HG02870 (cell line): ENCODE measurements at regions not wholly inside any gene's neighbourhood (a gene's known extent, or its start where the extent isn't known, plus 50 kb on each side); places are given as distances from the start of the nearest gene placed in this dataset.
"Not testable (repeated sequence)": the region's sequence is repeated elsewhere in the genome, so short reads cannot be mapped to it uniquely, and the experiment has no call there.

Experiments used
- ATAC-seq: cut with Tn5 transposase; IDR thresholded peaks from one replicate; pipeline ENCODE4 v1.9.1; 2021; ENCODE audit warnings: mild to moderate bottlenecking, moderate library complexity; ENCODE audit not compliant: unreplicated experiment

DNA sequence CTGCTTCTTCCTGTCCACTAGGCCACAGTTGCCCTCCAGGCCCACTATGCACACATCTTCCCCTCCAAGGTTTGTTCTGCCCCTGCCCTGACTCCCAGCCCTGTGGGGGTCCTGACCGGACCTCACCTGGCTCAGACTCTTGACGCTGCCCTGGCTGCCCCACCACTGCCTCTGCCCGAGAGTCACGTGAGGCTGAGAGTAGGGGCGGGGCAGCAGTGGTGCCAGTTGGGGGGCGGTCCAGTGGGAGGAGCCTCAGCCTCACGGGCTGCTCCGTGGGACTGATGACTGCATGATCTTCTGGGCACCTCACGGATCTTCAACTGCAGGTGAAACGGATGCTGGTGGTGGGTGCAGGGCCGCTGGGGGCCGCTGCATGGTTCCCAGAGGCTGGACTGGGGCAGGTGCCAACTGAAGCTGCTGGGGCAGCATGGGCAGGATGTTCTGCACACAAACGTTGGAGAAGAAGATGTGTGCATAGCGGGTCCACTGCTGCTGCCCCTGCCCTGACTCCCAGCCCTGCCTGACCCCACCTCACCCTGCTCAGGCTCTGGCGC is 77.6 kb downstream of the HHIPL2 start:
- not testable (repeated sequence) for ATAC-seq

DNA sequence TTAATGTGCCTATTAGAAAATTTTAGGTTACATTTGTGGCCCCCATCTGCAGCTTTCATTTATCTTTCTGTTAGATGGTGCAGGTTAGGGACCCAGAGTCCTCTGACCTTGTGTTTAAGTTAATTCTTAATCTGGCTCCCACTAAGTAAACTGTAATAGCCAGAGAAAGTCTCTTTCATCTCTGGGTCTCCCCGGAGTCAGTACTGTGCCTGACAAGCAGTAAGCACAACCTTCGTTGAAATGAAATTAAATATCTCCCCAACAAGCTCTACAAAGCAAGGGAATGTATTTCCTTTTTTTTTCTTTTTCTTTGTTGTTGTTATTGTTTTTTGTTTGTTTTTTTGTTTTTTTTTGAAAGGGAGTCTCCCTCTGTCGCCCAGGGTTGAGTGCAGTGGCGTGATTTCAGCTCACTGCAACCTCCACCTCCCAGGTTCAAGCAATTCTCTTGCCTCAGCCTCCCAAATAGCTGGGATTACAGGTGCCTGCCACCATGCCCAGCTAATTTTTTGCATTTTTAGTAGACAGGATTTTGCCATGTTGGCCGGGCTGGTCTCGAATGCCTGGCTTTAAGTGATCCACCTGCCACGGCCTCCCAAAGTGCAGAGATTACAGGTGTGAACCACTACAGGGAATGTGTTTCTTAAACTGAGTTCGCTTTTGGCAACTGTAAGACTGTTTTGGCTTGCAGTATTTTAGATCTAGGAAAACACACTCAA is 81.6 kb downstream of the HHIPL2 start:
- ATAC-seq: no peak

DNA sequence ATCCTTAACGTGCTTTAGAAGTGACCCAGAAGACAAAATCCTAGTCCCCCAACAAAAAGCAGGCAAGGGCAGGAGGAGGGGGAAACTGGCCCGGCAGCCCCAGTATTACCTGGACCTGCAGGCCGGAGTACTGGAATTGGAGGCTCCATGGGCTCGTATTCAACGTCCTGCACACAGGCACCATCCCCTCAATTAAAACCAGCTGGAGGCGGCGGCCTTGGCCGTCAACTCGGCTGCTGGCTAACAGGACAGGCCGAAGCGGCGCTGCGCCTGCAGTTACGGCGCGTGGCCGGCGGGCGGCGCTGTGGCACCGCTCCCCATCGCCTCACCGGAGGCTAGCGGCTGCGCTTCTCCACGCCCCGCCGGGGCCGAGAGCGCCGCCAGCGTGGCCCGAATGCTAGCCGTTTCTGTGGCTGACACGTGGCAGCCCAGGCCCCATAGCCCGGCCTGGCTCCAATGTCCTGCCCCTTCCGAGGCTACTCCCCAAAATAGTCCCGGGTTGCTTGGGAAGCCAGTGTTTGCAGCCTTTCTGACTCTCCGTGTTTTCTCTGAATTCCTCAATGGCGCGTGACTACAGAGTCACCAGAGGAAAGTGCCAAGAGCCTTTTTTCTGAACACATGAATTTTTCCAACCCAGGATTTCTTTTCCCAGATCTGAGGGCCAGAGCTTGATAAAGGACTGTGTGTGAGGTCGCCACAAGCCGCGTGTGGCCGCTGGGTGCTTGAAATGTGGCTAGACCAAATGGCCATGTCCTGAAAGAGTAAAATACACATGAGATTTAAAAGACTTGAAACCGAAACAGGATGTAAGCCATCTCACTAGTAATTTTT is 82.5 kb downstream of the HHIPL2 start:
- ATAC-seq: peak; percentile 82

DNA sequence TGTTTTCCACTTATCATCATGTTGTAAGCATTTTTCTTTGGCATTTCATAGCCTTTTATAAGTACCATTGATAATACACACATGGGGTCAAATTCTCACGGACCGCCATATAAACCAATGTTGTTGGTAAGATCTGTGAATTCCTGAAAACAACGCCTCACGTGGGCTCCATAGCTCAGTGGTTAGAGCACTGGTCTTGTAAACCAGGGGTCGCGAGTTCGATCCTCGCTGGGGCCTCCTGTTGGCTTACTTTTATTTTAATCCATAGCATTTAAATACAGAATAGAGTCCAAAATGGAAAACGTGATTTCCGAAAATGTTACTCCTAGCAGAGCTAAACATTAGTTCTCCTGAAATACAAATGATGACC is 83.1 kb downstream of the HHIPL2 start:
- peak; percentile 31 for ATAC-seq

DNA sequence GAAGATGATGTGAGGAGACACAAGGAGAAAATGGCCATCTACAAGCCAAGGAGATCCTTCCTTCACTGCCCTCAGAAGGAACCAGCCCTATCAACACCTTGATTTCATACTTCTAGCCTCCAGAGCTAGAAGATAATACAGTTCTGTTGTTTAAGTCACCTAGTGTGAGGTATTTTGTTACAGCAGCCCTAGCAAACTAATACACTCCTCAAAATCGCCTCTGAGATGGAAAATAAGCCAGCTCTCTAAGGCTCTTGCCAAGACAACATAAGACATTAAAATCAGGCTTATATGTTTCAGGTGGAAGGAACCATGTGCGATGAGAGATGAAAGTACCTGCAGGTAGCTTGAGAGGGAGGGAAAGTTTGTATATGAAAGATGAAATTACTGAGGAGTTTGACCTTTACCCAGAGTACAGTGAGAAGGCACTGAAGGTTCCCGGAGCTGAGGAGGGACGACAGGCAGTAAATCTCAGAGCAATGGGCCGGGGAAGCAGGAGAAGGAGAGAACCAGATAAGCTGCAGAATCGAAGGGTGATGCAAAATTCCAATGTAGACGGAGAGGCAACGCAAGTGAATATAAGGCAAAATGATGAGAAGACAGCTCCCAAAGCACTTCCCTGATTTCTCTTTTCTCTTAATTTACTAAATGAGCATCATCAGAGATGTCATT is 84.7 kb downstream of the HHIPL2 start:
- ATAC-seq: no peak

DNA sequence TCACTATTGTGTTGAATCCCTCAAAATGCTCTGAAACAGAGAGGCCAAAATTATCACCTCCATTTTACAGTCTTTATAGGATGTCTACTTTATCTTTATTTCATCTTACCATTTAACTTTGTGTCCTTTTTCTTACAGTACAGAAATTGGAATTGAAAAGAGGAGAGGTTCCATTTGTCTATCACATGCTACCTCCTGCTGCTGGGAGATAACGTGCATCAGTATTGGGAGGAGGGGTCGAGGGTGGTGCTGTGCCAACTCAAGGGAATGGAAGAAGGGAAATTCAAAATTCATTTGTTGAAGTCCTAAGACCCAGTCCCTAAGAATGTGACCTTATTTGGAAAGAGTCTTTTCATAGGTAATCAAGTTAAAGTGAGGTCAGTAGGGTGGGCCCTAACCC is 85.3 kb downstream of the HHIPL2 start:
- ATAC-seq: no peak

DNA sequence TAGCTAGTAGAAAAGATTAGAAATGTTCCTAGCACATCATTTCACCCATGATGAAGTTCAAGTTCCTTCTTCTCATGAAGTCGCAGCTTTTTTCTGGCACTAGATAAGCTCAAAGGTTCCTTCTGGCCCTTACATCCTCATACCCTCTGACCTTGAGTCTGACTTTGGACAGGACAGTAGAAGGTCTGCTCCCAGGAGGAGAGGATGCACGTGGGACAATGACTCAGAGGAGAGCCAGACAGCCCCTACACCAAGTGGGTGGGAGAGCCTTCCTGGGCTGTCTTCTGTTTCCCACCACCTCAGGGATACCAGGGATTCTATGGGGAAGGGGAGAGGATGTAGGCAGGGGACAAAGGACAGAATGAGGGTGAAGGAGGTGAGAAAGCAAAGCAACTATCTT is 86.0 kb downstream of the HHIPL2 start:
- no peak for ATAC-seq

DNA sequence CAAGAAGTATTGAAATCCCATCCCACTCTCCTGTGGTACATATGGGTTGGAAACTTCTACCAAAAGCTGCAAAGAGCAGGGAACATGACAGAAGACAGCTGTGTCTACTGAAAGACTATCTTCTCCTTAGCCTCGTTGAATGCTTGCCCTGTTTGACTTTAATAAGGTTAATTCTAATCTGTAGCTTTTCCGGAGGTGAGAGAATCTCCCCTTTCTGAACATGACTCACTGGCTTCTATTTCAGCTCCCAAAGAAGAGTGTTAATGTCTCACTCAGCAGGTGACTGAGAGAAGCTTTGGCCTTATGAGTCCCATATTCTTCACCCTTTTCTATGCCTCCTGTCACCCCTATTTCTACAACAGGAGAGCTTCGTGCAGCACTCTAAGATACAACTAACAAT is 88.3 kb downstream of the HHIPL2 start:
- no peak for ATAC-seq

DNA sequence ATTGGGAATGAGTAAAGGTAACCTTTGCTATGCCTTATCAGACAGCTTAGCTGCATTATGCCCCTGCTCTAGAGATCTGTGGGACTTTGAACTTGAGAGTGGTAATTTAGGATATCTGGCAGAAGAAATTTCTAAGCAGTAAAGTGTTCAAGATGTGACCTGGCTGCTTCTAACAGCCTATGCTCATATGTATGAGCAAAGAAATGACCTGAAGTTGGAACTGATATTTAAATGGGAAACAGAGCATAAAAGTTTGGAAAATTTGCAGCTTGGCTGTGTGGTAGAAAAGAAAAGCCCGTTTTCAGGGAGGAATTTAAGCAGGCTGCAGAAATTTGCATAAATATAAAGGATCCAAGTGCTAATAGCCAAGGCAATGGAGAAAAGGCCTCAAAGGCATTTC is 90.4 kb downstream of the HHIPL2 start:
- no peak for ATAC-seq

DNA sequence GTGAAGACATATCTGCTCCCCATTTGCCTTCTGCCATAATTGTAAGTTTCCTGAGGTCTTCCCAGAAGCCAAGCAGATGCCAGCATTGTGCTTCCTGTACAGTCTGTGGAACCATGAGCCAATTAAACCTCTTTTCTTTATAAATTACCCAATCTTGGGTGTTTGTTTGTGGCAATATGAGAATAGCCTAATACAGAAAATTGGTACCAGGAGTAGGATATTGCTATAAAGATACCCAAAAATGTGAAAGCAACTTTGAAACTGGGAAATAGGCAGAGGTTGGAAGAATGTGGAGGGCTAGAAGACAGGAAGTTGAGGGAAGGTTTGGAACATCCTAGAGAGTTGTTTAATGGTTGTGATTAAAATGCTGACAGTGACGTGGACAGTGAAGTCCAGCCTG is 90.8 kb downstream of the HHIPL2 start:
- no peak for ATAC-seq

DNA sequence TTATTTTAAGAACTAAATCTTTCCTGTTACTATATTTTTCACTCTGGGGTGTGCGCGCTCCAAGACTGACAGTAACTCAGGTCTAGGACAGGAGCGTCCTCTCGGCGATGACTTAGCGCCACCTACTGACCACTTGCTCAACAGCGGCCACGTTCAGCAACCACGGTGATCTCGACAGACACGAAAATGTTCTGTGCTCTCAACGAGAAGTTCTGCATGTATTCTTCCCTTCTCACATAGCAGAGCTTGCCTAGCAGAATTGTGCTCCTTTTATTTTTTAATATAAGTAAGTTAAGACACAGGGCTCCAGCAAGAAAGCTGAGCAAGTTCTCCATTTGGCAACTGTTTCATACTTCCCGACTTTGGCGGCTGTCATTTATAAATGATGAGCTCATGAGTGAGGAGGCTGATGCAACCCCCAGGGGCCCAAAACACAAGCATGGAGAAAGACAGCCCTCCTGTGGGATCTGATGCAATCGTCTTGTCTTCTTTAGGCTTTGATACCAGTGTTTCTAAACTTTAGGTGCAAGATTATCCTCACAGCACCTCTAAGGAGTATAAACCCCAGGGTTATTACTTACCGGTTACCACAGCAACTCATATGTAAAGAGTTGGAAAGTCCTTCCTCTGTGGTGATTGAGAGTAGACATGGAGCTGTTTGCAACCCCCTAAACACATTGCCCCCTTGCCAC is 92.6 kb downstream of the HHIPL2 start:
- ATAC-seq: peak; percentile 96

DNA sequence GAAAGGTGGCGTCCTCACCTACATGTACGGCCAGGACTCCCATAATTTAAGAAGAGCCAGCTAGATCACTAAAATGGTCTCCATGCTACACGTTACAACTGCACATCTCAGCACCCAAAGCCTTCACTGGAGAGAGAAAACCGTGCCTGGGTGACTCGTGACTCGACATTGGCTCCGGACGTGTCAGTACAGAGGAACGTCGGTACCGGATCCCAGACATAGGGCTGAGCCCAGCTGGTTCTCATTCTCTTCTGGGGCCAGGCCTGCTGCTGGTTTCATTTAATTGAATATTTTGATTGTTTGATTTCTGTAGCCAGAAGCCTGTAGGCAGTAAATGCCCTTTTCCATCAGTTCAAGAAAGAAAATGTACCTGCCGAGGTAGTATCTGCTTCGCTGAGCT is 93.1 kb downstream of the HHIPL2 start:
- peak; percentile 15 for ATAC-seq

DNA sequence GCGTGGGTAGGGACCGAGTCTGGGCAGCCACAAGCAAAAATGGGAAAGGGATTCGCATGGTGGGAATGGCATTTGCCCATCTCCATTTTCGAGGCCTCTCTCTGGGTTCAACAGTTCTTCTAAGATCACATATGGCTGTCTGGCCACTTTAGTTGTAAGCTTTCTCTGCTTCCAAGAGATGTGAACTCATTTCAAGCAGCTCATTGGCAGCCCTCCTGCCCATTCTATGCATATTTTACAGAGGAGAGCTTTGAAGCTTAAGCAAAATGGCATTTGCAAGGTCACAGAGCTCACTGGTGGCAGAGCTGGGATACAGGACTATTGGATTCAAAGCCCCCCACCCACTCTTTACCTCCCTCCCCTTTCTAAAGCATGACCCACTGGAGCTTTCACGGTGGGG is 93.7 kb downstream of the HHIPL2 start:
- ATAC-seq: no peak

DNA sequence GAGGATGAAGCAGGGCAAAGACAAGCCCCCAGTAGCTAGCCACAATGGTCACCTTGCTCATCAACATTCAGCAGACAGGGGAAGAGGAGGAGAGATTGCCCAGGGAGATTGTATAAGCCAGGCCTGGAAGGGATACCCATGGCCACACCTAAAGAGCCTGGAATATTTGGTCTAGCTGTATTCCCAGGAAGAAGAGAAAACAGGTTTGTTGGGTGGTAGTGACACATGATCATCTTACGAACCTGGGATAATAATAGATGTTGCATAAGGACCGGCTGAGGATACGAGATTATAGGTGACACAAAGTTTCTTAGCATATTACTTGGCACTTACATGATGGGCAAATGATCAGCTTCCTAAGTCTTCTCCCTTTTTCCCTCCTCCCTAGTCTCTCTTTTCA is 95.9 kb downstream of the HHIPL2 start:
- no peak for ATAC-seq

DNA sequence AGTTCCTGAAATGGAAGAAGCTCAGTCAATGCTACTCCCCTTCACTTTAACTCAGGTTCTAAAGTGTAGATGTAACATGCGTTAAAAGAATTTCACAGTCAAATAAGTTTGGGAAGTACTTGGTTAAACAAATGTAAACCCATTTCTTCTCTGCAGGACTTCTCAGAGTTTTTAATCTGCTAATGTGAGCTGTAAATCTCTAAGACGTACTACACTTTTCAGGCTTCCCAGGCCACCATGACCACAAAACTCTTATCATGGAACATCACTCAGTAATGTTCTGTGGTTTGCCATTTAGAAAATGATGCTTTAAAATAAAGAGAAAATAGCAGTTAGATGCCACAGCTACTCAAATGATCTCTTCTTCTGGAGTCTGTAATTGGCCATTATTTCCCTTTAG is 104.3 kb downstream of the HHIPL2 start:
- no peak for ATAC-seq

DNA sequence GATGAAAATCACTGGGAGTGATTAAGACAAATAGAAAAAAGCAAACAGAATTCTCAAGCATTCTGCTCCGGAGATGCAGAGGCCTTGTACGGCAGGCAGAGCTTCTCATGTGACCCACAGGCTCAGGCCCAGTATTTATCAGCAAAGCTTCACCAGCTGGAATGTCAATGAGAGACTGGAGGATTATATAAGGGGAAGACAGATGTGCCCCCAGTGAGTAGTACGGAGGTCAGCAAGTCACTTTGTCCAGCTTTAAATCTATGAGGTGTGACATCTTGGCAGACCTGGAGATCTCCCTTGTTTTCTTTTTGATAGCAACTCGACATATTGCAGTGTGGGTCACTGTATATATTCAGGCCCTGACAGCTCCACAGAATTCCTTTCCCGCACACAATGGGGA is 106.8 kb downstream of the HHIPL2 start:
- ATAC-seq: no peak

DNA sequence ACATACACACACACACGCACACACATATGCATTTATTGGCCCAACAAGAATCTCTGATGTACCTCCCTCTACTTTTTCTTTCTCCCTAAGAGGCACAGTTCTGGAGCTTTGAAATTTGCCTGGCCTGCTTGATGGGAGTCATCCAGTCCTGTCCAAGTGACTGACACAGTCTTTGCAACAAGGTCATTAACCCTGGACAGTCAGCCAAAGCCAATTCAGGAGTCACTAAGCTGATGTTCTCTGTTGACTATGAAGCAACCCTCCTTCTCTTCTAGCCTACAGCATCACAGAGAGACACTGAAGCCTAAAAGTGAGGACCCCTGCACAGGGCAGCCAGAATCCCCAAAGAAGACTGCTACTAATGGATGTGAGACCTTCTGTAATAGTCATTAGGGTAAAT is 123.1 kb downstream of the HHIPL2 start:
- ATAC-seq: no peak

DNA sequence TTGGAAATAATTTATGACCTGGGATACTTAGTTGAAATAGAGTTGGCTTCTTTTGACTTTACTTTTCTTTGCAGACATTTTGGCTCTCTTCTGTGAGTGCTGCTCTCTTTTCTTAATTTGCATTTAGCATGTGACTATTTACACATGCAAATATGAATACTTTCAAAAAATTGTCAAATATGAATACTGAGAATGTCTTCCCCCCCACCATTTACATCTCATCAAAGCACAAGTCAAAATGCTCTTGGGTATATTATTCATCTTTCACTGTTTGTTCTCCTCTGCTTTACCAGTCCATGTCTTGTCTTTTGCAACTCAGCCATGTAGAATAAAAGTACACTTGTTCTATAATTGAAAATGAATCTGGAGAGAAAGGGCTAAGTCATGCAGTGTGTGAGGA is 126.5 kb downstream of the HHIPL2 start:
- no peak for ATAC-seq

DNA sequence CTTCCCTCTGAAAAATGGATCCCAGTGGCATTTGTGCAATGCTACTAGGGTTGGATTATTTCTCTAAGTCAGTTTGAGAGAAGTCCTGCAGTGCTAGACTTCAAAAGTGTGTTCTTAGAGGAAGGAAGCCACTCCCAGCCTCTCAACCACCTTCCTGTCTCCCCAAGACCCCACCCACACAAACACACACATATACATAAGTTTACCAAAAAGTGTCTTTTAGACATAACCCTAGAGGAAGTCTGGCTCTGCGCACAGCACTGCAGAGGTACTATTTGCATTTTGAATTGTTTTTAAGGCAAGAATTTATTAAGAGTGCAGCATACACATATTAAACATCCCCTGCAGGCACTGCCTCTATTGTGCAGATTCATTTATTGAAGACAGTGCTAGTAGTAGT is 127.3 kb downstream of the HHIPL2 start:
- ATAC-seq: no peak

DNA sequence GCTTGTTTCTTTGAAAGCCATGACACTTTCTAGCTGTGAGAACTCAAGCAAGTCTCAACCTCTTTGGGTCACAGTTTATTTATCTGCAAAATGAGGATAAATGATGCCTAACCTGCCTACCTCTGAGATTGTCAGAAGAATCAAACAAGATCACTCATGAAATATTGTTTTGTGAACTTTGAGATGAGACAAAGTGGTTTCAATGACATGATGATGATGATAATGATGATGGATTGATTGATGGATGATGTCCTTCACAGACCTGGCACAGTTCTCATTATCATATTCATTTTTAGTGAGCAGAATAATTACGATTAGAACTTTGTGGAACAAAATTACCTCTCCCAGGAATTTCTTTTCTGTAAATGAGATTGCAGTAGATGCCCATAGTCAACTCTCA is 129.2 kb downstream of the HHIPL2 start:
- no peak for ATAC-seq

DNA sequence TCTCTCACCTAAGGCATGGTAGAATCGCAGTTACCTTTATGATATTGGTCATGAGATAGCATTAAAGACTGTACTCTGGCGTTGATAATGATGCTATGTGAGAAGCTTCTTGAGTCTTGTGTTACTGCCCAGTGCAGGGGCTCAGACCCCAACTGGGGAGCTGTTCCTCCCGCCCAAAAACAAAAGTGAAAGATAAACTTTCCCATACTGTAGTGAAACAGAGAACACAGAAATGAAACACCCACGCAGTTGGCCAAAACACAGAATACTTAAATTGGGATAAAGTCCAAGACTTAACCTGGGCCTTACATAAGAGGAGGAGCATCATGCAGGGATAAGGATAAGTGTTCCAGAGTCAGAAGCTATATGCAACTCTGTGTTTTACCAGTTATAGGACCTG is 130.6 kb downstream of the HHIPL2 start:
- ATAC-seq: no peak
